ENCODE measurements at regions not wholly inside any gene's neighbourhood (a gene's known extent, or its start where the extent isn't known, plus 50 kb on each side); places are given as distances from the start of the nearest gene placed in this dataset.

DNA sequence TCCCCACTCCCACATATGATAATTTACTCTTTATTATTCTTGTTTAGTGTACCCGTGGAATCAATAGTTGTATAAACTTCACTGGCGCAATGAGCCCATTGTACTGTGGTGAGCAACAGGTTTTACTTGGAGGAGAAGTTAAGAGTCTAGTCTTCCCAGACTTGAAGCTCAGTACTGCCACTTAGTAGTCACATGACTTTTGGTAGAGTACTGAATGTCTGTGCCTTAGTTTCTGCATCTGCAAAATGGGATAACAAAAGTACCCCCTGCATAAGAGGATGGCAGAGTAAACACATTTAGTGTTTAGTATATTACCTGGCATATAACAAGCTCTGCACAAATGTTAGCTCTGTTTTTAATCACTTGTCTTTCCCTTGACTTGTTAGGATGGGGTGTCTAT lies 375.5 kb downstream of the VRK1 start:
- Mint-ChIP-seq H3K4me3 (ENCODE audit: unreplicated experiment) (no peak overlapping the region), H3K36me3 (ENCODE audit: unreplicated experiment) (no peaks in the 10 kb centered on the region), H3K4me1 (ENCODE audit: low read depth, unreplicated experiment) (no peaks in the 10 kb centered on the region), H3K9me3 (ENCODE audit: unreplicated experiment) (no peaks in the 10 kb centered on the region), H3K27me3 (ENCODE audit: unreplicated experiment) (no peaks in the 10 kb centered on the region), H3K27ac (ENCODE audit: unreplicated experiment) (no peak overlapping the region)
- DNase-seq: no peak
- TF ChIP-seq, protein P1, sequence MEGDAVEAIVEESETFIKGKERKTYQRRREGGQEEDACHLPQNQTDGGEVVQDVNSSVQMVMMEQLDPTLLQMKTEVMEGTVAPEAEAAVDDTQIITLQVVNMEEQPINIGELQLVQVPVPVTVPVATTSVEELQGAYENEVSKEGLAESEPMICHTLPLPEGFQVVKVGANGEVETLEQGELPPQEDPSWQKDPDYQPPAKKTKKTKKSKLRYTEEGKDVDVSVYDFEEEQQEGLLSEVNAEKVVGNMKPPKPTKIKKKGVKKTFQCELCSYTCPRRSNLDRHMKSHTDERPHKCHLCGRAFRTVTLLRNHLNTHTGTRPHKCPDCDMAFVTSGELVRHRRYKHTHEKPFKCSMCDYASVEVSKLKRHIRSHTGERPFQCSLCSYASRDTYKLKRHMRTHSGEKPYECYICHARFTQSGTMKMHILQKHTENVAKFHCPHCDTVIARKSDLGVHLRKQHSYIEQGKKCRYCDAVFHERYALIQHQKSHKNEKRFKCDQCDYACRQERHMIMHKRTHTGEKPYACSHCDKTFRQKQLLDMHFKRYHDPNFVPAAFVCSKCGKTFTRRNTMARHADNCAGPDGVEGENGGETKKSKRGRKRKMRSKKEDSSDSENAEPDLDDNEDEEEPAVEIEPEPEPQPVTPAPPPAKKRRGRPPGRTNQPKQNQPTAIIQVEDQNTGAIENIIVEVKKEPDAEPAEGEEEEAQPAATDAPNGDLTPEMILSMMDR (IDR thresholded peaks at IDR 0.05; ENCODE audit: partially characterized antibody, unreplicated experiment): no peak

DNA sequence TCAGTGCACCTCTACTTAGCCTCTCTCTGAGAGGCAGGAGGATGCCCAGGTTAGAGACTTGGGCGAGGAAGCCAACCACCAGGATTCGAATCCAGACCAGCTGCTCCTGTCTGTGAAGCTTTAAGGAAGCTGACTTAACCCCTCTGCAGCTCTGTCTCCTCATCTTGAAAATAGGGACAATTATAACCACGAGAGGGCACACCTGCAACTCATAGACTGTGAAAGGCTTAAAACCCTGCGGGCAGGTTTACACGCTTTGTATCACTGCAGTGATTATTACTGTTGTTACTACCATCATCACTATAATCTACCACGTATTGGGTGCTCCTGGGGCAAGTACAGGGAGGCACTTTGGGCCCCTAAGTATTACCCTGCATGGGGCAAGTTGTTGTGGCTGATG lies 379.8 kb downstream of the VRK1 start:
- Mint-ChIP-seq H3K27ac (ENCODE audit: unreplicated experiment) (no peak overlapping the region), H3K9me3 (ENCODE audit: unreplicated experiment) (no peaks in the 10 kb centered on the region), H3K27me3 (ENCODE audit: unreplicated experiment) (peaks cover 3% of the 10 kb centered on the region), H3K4me3 (ENCODE audit: unreplicated experiment) (no peak overlapping the region), H3K4me1 (ENCODE audit: low read depth, unreplicated experiment) (no peaks in the 10 kb centered on the region), H3K36me3 (ENCODE audit: unreplicated experiment) (no peaks in the 10 kb centered on the region)
- DNase-seq: no peak
- TF ChIP-seq, protein P1 (IDR thresholded peaks at IDR 0.05; ENCODE audit: partially characterized antibody, unreplicated experiment): no peak

DNA sequence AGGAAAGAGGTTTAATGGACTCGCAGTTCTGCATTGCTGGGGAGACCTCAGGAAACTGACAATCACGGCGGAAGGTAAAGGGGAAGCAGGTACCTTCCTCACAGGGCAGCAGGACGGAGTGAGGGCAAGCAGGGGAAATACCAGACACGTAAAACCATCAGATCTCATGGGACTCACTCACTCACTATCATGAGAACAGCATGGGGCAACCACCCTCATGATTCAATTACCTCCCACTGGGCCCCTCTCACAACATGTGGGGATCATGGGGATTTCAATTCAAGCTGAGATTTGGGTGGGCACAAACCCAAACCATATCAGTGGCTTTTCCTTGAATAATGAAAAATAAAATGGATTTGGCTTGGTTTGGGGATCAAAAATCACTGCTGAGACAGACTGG lies 380.5 kb downstream of the VRK1 start:
- no peaks in the 10 kb centered on the region for H3K36me3 Mint-ChIP-seq (ENCODE audit: unreplicated experiment)
- H3K4me3 Mint-ChIP-seq (ENCODE audit: unreplicated experiment): no peak overlapping the region
- no peaks in the 10 kb centered on the region for H3K9me3 Mint-ChIP-seq (ENCODE audit: unreplicated experiment)
- no peaks in the 10 kb centered on the region for H3K4me1 Mint-ChIP-seq (ENCODE audit: low read depth, unreplicated experiment)
- H3K27me3 Mint-ChIP-seq (ENCODE audit: unreplicated experiment): peaks cover 3% of the 10 kb centered on the region
- TF ChIP-seq, protein P1 (IDR thresholded peaks at IDR 0.05; ENCODE audit: partially characterized antibody, unreplicated experiment): no peak
- no peak for DNase-seq
- H3K27ac Mint-ChIP-seq (ENCODE audit: unreplicated experiment): no peak overlapping the region

DNA sequence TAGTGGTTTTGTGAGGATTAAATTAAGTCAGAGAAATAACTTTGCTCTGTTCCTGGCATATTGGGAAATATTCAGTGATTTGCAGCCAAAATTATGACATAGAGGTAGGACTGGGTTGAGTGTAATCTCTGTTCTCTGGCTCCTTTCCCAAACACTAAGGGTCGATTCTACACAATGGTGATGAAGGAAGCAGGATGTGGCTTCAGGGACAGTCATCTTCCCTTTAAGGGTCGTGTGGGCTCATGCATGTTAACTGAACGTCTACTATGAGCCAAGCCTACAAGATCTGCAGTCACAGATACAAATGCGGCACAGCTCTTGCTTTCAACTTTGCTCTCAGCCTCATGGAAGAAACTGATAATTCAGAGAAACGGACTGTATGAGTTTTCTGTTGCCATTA lies 381.6 kb downstream of the VRK1 start:
- TF ChIP-seq, protein P1 (IDR thresholded peaks at IDR 0.05; ENCODE audit: partially characterized antibody, unreplicated experiment): no peak
- no peaks in the 10 kb centered on the region for H3K36me3 Mint-ChIP-seq (ENCODE audit: unreplicated experiment)
- DNase-seq: no peak
- peaks cover 3% of the 10 kb centered on the region for H3K27me3 Mint-ChIP-seq (ENCODE audit: unreplicated experiment)
- no peak overlapping the region for H3K27ac Mint-ChIP-seq (ENCODE audit: unreplicated experiment)
- no peaks in the 10 kb centered on the region for H3K9me3 Mint-ChIP-seq (ENCODE audit: unreplicated experiment)
- no peaks in the 10 kb centered on the region for H3K4me1 Mint-ChIP-seq (ENCODE audit: low read depth, unreplicated experiment)
- H3K4me3 Mint-ChIP-seq (ENCODE audit: unreplicated experiment): no peak overlapping the region

DNA sequence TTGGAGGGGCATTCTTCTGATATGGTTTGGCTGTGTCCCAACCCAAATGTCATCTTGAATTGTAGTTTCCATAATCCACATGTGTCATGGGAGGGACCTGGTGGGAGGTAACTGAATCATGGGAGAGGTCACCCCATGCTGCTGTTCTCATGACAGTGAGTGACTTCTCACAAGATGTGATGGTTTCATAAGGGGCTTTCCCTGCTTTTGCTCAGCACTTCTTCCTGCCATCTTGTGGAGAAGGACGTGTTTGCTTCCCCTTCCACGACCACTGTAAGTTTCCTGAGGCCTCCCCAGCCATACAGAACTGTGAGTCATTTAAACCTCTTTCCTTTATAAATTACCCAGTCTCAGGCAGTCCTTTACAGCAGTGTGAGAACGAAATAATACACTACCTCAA lies 382.4 kb downstream of the VRK1 start:
- H3K4me3 Mint-ChIP-seq (ENCODE audit: unreplicated experiment): no peak overlapping the region
- H3K36me3 Mint-ChIP-seq (ENCODE audit: unreplicated experiment): no peaks in the 10 kb centered on the region
- TF ChIP-seq, protein P1 (IDR thresholded peaks at IDR 0.05; ENCODE audit: partially characterized antibody, unreplicated experiment): no peak
- H3K27ac Mint-ChIP-seq (ENCODE audit: unreplicated experiment): no peak overlapping the region
- DNase-seq: no peak
- peaks cover 3% of the 10 kb centered on the region for H3K27me3 Mint-ChIP-seq (ENCODE audit: unreplicated experiment)
- no peaks in the 10 kb centered on the region for H3K9me3 Mint-ChIP-seq (ENCODE audit: unreplicated experiment)
- H3K4me1 Mint-ChIP-seq (ENCODE audit: low read depth, unreplicated experiment): no peaks in the 10 kb centered on the region
